B cell (primary cell): ENCODE measurements at regions not wholly inside any gene's neighbourhood (a gene's known extent, or its start where the extent isn't known, plus 50 kb on each side); places are given as distances from the start of the nearest gene placed in this dataset.
"Not testable (repeated sequence)": the region's sequence is repeated elsewhere in the genome, so short reads cannot be mapped to it uniquely, and the experiment has no call there.

Experiments
- EZH2 ChIP-seq: IDR thresholded peaks from 2 replicates; pipeline ENCODE4 v1.6.1; 2012; ENCODE audit warnings: borderline replicate concordance, low read depth, mild to moderate bottlenecking, moderate library complexity, low read length; ENCODE audit not compliant: insufficient read depth, poor library complexity, severe bottlenecking
- TF ChIP-seq, protein P1 (sequence below): fragments of 200-600 bp; IDR thresholded peaks from one replicate; pipeline ENCODE4 v1.8.0; 2022; ENCODE audit warnings: antibody characterized with exemption, mild to moderate bottlenecking

- TF ChIP-seq, protein P1, sequence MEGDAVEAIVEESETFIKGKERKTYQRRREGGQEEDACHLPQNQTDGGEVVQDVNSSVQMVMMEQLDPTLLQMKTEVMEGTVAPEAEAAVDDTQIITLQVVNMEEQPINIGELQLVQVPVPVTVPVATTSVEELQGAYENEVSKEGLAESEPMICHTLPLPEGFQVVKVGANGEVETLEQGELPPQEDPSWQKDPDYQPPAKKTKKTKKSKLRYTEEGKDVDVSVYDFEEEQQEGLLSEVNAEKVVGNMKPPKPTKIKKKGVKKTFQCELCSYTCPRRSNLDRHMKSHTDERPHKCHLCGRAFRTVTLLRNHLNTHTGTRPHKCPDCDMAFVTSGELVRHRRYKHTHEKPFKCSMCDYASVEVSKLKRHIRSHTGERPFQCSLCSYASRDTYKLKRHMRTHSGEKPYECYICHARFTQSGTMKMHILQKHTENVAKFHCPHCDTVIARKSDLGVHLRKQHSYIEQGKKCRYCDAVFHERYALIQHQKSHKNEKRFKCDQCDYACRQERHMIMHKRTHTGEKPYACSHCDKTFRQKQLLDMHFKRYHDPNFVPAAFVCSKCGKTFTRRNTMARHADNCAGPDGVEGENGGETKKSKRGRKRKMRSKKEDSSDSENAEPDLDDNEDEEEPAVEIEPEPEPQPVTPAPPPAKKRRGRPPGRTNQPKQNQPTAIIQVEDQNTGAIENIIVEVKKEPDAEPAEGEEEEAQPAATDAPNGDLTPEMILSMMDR: not testable (repeated sequence)
- not testable (repeated sequence) for TF ChIP-seq EZH2
Measured at GRCh38 chr7:149933776-149934175, 60.0 kb downstream of the ATP6V0E2 start.
